SK-N-SH (cell line): ENCODE measurements at regions not wholly inside any gene's neighbourhood (a gene's known extent, or its start where the extent isn't known, plus 50 kb on each side); places are given as distances from the start of the nearest gene placed in this dataset.

ENCODE experiments used
- CTCF ChIA-PET: fragments of 300-600, 350-600 bp; formaldehyde crosslinking; extraction: SDS; loops from one replicate; lab custom pipeline; 2021; lab: Yijun Ruan, JAX
- POLR2A ChIA-PET: fragments of 350-600 bp; sonication (Branson Sonifier 250); formaldehyde crosslinking; extraction: SDS; loops from one replicate; lab custom pipeline; 2020; ENCODE audit warnings: antibody characterized with exemption, inconsistent platforms; lab: Yijun Ruan, JAX
- DNase-seq: peaks from one replicate; pipeline ENCODE4 v3.0.0; 2012
- H2AFZ ChIP-seq: fragments of 200-600 bp; sonication (generic); 2 replicates; pipeline ENCODE4 v1.8.1; 2016; ENCODE audit warnings: antibody characterized with exemption, mild to moderate bottlenecking, low read depth
- H3F3A ChIP-seq: fragments of 200-600 bp; sonication (generic); replicated peaks from 2 replicates; pipeline ENCODE3; 2016; ENCODE audit warnings: antibody characterized with exemption, mild to moderate bottlenecking; ENCODE audit not compliant: insufficient read depth
- H3K27ac ChIP-seq, 2 experiments: fragments of 200-500 bp in 1 of 2; fragments of 200-600 bp in 1 of 2; sonication (Bioruptor generic) in 1 of 2; sonication (generic), shearing (Covaris generic) in 1 of 2; 2 replicates each; pipeline versions ENCODE4 v1.5.1 to v1.6.1; 2014 to 2016; ENCODE audit warnings: low read depth in 2 of 2, inconsistent platforms in 1 of 2, low read length in 1 of 2, mild to moderate bottlenecking in 1 of 2, mixed read lengths in 1 of 2
- H3K27me3 ChIP-seq: fragments of 200-600 bp; sonication (generic), shearing (Covaris generic); 2 replicates; pipeline ENCODE4 v1.6.1; 2016; ENCODE audit warnings: mixed run types; ENCODE audit not compliant: insufficient read depth
- H3K36me3 ChIP-seq, 2 experiments: fragments of 200-500 bp in 1 of 2; fragments of 200-600 bp in 1 of 2; sonication (Bioruptor generic) in 1 of 2; sonication (generic) in 1 of 2; replicated peaks in 1 of 2; 2 replicates each; pipeline versions ENCODE3 to v1.5.1; 2014 to 2016; ENCODE audit warnings: low read length in 1 of 2, mild to moderate bottlenecking in 1 of 2; ENCODE audit not compliant: insufficient read depth in 2 of 2, control insufficient read depth in 1 of 2
- H3K4me1 ChIP-seq, 2 experiments: fragments of 200-500 bp in 1 of 2; fragments of 200-600 bp in 1 of 2; sonication (Bioruptor generic) in 1 of 2; sonication (generic), shearing (Covaris generic) in 1 of 2; 2 replicates each; pipeline versions ENCODE4 v1.5.1 to v1.6.1; 2014 to 2016; ENCODE audit warnings: low read depth in 1 of 2, low read length in 1 of 2, mixed run types in 1 of 2; ENCODE audit not compliant: insufficient read depth in 2 of 2, control insufficient read depth in 1 of 2
- H3K4me2 ChIP-seq: fragments of 200-600 bp; sonication (generic), shearing (Covaris generic); 2 replicates; pipeline ENCODE4 v1.6.1; 2017; ENCODE audit warnings: mixed run types
- H3K4me3 ChIP-seq, 2 experiments: fragments of 200-500 bp in 1 of 2; fragments of 200-600 bp in 1 of 2; sonication (Bioruptor generic) in 1 of 2; sonication (generic), shearing (Covaris generic) in 1 of 2; 2 replicates each; pipeline versions ENCODE4 v1.5.1 to v1.8.1; 2014 to 2016; ENCODE audit warnings: low read depth in 2 of 2, inconsistent platforms in 1 of 2, low read length in 1 of 2, mild to moderate bottlenecking in 1 of 2, mixed read lengths in 1 of 2, moderate library complexity in 1 of 2
- H3K79me2 ChIP-seq: fragments of 200-600 bp; sonication (generic); 2 replicates; pipeline ENCODE4 v1.8.1; 2017; ENCODE audit warnings: mild to moderate bottlenecking; ENCODE audit not compliant: insufficient read depth
- H3K9ac ChIP-seq: fragments of 200-600 bp; sonication (generic); 2 replicates; pipeline ENCODE4 v1.6.1; 2017; ENCODE audit warnings: mixed run types
- H3K9me2 ChIP-seq: fragments of 200-600 bp; sonication (generic); 2 replicates; pipeline ENCODE4 v1.6.1; 2017; ENCODE audit warnings: mixed run types
- H3K9me3 ChIP-seq: fragments of 200-600 bp; sonication (generic); 2 replicates; pipeline ENCODE4 v1.6.1; 2017; ENCODE audit warnings: mixed run types, mild to moderate bottlenecking, moderate library complexity
- H4K20me1 ChIP-seq: fragments of 200-600 bp; sonication (generic); 2 replicates; pipeline ENCODE4 v1.6.1; 2017; ENCODE audit warnings: mild to moderate bottlenecking, mixed run types; ENCODE audit not compliant: insufficient read depth
- ELF1 ChIP-seq: IDR thresholded peaks from 2 replicates; pipeline ENCODE4 v1.4.0; 2012
- EP300 ChIP-seq, 2 experiments: IDR thresholded peaks; 2 replicates each; pipeline versions ENCODE4 v1.4.0 to v1.6.1; 2012; ENCODE audit warnings: borderline replicate concordance in 1 of 2, low read depth in 1 of 2, low read length in 1 of 2
- EZH2phosphoT487 ChIP-seq: fragments of 200-600 bp; sonication (generic); IDR thresholded peaks from 2 replicates; pipeline ENCODE4 v1.6.1; 2017; ENCODE audit warnings: low read depth, mixed run types, mild to moderate bottlenecking, antibody characterized with exemption, moderate library complexity, borderline replicate concordance
- FOXJ3 ChIP-seq: sonication (generic); formaldehyde crosslinking; IDR thresholded peaks from 2 replicates; pipeline ENCODE4 v1.5.1; 2020; ENCODE audit warnings: mild to moderate bottlenecking, missing genetic modification reagents
- GABPA ChIP-seq: IDR thresholded peaks from 2 replicates; pipeline ENCODE4 v1.4.0; 2012; ENCODE audit warnings: low read depth, mild to moderate bottlenecking
- GATA2 ChIP-seq: sonication (generic); formaldehyde crosslinking; IDR thresholded peaks from 2 replicates; pipeline ENCODE4 v1.5.0; 2020; ENCODE audit warnings: mild to moderate bottlenecking, missing genetic modification reagents
- JUND ChIP-seq: IDR thresholded peaks from 2 replicates; pipeline ENCODE4 v1.4.0; 2012
- NFIC ChIP-seq: IDR thresholded peaks from 2 replicates; pipeline ENCODE4 v1.4.0; 2012; ENCODE audit warnings: borderline replicate concordance
- POLR2AphosphoS5 ChIP-seq: IDR thresholded peaks from 2 replicates; pipeline ENCODE4 v1.6.1; 2012; ENCODE audit warnings: low read depth, low read length
- RAD21 ChIP-seq: IDR thresholded peaks from 2 replicates; pipeline ENCODE4 v1.6.1; 2012; ENCODE audit warnings: mild to moderate bottlenecking, low read length
- RFX5 ChIP-seq: IDR thresholded peaks from 2 replicates; pipeline ENCODE4 v1.6.1; 2012; ENCODE audit warnings: mild to moderate bottlenecking, improper control_type of control experiment, low read length
- SMC3 ChIP-seq: IDR thresholded peaks from 2 replicates; pipeline ENCODE4 v1.6.1; 2012; ENCODE audit warnings: low read depth, low read length, improper control_type of control experiment
- TCF12 ChIP-seq: IDR thresholded peaks from 2 replicates; pipeline ENCODE4 v1.4.0; 2012
- TEAD4 ChIP-seq: IDR thresholded peaks from 2 replicates; pipeline ENCODE4 v1.4.0; 2012; ENCODE audit warnings: mild to moderate bottlenecking, borderline replicate concordance; ENCODE audit not compliant: insufficient read depth
- YY1 ChIP-seq: IDR thresholded peaks from 2 replicates; pipeline ENCODE4 v1.4.0; 2012; ENCODE audit warnings: low read depth, mild to moderate bottlenecking
- WGBS: methylation state at CpG from one replicate; pipeline ENCODE4 v1.1.6; 2017; ENCODE audit warnings: low lambda C conversion rate; 5-methylcytosine and 5-hydroxymethylcytosine counted together
- TF ChIP-seq, protein P1 (sequence below): fragments of 150-350 bp; IDR thresholded peaks from 2 replicates; pipeline ENCODE4 v1.6.1; 2017; ENCODE audit warnings: antibody characterized with exemption, low read length, low read depth, borderline replicate concordance
- TF ChIP-seq, protein P2 (sequence below): IDR thresholded peaks from 2 replicates; pipeline ENCODE4 v1.6.1; 2012; ENCODE audit warnings: mild to moderate bottlenecking, low read depth, low read length, moderate library complexity
- TF ChIP-seq, protein P3 (sequence below): IDR thresholded peaks from 2 replicates; pipeline ENCODE4 v1.4.0; 2012; ENCODE audit warnings: low read depth, borderline replicate concordance
- TF ChIP-seq, protein P4 (sequence below): fragments of 200-600 bp; sonication (generic); IDR thresholded peaks from 2 replicates; pipeline ENCODE4 v1.6.1; 2017; ENCODE audit warnings: antibody characterized with exemption, mild to moderate bottlenecking, moderate library complexity
- TF ChIP-seq, protein P5 (sequence below): fragments of 150-350 bp; IDR thresholded peaks from 2 replicates; pipeline ENCODE4 v1.6.1; 2016; ENCODE audit warnings: mild to moderate bottlenecking, low read depth, low read length

DNA sequence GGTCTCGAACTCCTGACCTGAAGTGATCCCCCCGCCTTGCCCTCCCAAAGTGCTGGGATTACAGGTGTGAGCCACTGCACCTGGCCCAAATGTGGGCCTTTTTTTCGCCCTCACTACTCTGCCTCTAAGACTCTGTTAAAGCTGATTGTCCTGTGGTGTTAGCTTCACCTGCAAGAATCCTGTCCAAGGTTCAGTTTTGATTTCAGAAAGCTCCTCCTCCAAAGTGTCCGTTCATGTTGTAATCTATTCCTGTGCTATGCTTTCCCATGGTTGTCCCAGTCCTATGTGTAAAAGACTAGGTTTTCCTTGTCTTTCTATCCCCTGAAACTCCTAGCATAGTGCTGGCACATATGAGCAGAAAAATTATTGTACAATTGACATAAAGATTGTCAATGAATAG lies 440.9 kb downstream of the KLF5 start:
- no peak overlapping the region for H2AFZ ChIP-seq
- no peaks in the 10 kb centered on the region for H3K36me3 ChIP-seq
- H3K4me2 ChIP-seq: no peak overlapping the region
- H3K9me2 ChIP-seq: no peaks in the 10 kb centered on the region
- no peaks in the 10 kb centered on the region for H3K79me2 ChIP-seq
- CTCF ChIA-PET: no interaction called here
- H3F3A ChIP-seq: no peaks in the 10 kb centered on the region
- no peaks in the 10 kb centered on the region for H4K20me1 ChIP-seq
- no peaks in the 10 kb centered on the region for H3K4me1 ChIP-seq
- H3K9me3 ChIP-seq: no peaks in the 10 kb centered on the region
- POLR2A ChIA-PET: no interaction called here
- H3K4me3 ChIP-seq: no peak overlapping the region
- no peak overlapping the region for H3K9ac ChIP-seq
- 45% methylated on average over 2 of the region's 4 CpGs for WGBS
- TF ChIP-seq EZH2phosphoT487 (no peak), YY1 (no peak), RAD21 (no peak), ELF1 (no peak), JUND (no peak), RFX5 (no peak), GABPA (no peak)
- TF ChIP-seq, protein P1, sequence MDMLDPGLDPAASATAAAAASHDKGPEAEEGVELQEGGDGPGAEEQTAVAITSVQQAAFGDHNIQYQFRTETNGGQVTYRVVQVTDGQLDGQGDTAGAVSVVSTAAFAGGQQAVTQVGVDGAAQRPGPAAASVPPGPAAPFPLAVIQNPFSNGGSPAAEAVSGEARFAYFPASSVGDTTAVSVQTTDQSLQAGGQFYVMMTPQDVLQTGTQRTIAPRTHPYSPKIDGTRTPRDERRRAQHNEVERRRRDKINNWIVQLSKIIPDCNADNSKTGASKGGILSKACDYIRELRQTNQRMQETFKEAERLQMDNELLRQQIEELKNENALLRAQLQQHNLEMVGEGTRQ: no peak
- TF ChIP-seq, protein P2, sequence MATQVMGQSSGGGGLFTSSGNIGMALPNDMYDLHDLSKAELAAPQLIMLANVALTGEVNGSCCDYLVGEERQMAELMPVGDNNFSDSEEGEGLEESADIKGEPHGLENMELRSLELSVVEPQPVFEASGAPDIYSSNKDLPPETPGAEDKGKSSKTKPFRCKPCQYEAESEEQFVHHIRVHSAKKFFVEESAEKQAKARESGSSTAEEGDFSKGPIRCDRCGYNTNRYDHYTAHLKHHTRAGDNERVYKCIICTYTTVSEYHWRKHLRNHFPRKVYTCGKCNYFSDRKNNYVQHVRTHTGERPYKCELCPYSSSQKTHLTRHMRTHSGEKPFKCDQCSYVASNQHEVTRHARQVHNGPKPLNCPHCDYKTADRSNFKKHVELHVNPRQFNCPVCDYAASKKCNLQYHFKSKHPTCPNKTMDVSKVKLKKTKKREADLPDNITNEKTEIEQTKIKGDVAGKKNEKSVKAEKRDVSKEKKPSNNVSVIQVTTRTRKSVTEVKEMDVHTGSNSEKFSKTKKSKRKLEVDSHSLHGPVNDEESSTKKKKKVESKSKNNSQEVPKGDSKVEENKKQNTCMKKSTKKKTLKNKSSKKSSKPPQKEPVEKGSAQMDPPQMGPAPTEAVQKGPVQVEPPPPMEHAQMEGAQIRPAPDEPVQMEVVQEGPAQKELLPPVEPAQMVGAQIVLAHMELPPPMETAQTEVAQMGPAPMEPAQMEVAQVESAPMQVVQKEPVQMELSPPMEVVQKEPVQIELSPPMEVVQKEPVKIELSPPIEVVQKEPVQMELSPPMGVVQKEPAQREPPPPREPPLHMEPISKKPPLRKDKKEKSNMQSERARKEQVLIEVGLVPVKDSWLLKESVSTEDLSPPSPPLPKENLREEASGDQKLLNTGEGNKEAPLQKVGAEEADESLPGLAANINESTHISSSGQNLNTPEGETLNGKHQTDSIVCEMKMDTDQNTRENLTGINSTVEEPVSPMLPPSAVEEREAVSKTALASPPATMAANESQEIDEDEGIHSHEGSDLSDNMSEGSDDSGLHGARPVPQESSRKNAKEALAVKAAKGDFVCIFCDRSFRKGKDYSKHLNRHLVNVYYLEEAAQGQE: no peak
- TF ChIP-seq, all 33 proteins: peak for 0
- Histone ChIP-seq H3K27me3 (no peaks in the 10 kb centered on the region), H3K27ac (no peak overlapping the region)
- no peak for DNase-seq

DNA sequence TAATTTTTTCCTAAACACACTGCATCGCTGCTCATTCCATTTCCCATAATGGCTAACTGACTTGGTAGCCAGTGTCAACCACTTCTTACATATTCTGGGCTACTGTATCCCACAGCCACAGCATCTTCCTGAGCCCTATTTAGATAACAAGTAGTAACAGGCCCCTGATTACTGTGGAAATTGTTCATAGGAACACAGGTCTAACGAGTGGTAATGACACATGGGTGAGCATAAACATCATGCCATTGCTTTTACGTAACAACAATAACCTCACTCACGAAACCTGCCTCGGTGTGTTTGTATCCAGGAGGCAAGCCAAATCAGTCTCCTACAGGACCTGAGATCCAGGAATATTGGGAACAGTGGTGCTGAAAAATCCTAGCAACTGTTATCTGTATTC lies 438.6 kb downstream of the KLF5 start:
- H3K36me3 ChIP-seq: no peaks in the 10 kb centered on the region
- H3K9me3 ChIP-seq: no peaks in the 10 kb centered on the region
- POLR2A ChIA-PET: no interaction called here
- no peaks in the 10 kb centered on the region for H3K9me2 ChIP-seq
- H3K9ac ChIP-seq: no peak overlapping the region
- no peaks in the 10 kb centered on the region; a peak in 1 of 4 replicates for H3K4me1 ChIP-seq
- no peak for TF ChIP-seq NFIC
- no peak for TF ChIP-seq JUND
- TF ChIP-seq, protein P3, sequence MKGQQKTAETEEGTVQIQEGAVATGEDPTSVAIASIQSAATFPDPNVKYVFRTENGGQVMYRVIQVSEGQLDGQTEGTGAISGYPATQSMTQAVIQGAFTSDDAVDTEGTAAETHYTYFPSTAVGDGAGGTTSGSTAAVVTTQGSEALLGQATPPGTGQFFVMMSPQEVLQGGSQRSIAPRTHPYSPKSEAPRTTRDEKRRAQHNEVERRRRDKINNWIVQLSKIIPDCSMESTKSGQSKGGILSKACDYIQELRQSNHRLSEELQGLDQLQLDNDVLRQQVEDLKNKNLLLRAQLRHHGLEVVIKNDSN: no peak
- TF ChIP-seq TEAD4: no peak
- TF ChIP-seq, protein P4, sequence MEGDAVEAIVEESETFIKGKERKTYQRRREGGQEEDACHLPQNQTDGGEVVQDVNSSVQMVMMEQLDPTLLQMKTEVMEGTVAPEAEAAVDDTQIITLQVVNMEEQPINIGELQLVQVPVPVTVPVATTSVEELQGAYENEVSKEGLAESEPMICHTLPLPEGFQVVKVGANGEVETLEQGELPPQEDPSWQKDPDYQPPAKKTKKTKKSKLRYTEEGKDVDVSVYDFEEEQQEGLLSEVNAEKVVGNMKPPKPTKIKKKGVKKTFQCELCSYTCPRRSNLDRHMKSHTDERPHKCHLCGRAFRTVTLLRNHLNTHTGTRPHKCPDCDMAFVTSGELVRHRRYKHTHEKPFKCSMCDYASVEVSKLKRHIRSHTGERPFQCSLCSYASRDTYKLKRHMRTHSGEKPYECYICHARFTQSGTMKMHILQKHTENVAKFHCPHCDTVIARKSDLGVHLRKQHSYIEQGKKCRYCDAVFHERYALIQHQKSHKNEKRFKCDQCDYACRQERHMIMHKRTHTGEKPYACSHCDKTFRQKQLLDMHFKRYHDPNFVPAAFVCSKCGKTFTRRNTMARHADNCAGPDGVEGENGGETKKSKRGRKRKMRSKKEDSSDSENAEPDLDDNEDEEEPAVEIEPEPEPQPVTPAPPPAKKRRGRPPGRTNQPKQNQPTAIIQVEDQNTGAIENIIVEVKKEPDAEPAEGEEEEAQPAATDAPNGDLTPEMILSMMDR: no peak
- TF ChIP-seq FOXJ3 (CRISPR knock-in tag): no peak
- TF ChIP-seq ELF1: no peak
- TF ChIP-seq SMC3: no peak
- TF ChIP-seq TCF12: no peak
- no peak for TF ChIP-seq EP300 (IDR thresholded peaks at IDR 0.05; ENCODE audit: borderline replicate concordance in 1 of 2, low read depth in 1 of 2, low read length in 1 of 2)
- no peak for TF ChIP-seq GATA2 (CRISPR knock-in tag)
- no peak for TF ChIP-seq EZH2phosphoT487
- TF ChIP-seq RFX5: no peak
- no peak for TF ChIP-seq POLR2AphosphoS5
- TF ChIP-seq, protein P5, sequence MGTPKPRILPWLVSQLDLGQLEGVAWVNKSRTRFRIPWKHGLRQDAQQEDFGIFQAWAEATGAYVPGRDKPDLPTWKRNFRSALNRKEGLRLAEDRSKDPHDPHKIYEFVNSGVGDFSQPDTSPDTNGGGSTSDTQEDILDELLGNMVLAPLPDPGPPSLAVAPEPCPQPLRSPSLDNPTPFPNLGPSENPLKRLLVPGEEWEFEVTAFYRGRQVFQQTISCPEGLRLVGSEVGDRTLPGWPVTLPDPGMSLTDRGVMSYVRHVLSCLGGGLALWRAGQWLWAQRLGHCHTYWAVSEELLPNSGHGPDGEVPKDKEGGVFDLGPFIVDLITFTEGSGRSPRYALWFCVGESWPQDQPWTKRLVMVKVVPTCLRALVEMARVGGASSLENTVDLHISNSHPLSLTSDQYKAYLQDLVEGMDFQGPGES: no peak
- no peak overlapping the region for H2AFZ ChIP-seq
- CTCF ChIA-PET: no interaction called here
- no peaks in the 10 kb centered on the region for H3K79me2 ChIP-seq
- no peak overlapping the region for H3K4me3 ChIP-seq
- H3F3A ChIP-seq: no peaks in the 10 kb centered on the region
- 71% methylated on average over 5 of the region's 5 CpGs for WGBS
- H3K4me2 ChIP-seq: no peak overlapping the region
- no peak overlapping the region for H3K27ac ChIP-seq
- no peak for DNase-seq
- H3K27me3 ChIP-seq: no peaks in the 10 kb centered on the region
- no peaks in the 10 kb centered on the region for H4K20me1 ChIP-seq
